ENCODE measurements at regions not wholly inside any gene's neighbourhood (a gene's known extent, or its start where the extent isn't known, plus 50 kb on each side); places are given as distances from the start of the nearest gene placed in this dataset.
"Not testable (repeated sequence)": the region's sequence is repeated elsewhere in the genome, so short reads cannot be mapped to it uniquely, and the experiment has no call there.

DNA sequence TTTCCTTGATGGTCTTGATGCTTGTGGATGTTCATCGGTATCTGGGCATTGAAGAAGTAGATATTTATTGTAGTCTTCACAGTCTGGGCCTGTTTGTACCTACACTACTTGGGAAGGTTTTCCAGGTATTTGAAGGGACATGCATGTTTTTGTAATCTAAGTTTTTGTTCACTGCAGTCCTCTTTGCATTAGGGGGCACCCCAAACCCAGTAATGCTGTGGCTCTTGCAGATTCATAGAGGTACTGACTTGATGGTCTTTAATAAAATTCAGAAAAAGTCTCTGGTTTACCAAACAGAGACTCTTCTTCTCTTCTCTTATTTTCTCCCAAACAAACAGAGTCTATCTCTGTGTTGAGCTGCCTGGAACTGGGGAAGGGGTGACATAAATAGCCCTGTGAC, 150.9 kb upstream of the SLC16A7 start:
- Mint-ChIP-seq H3K4me1 (ENCODE audit: low read depth) (no peaks in the 10 kb centered on the region), H3K27ac (no peak overlapping the region), H3K4me3 (no peak overlapping the region), H3K27me3 (ENCODE audit: low read depth) (no peaks in the 10 kb centered on the region), H3K9me3 (no peaks in the 10 kb centered on the region), H3K36me3 (ENCODE audit: low read depth) (no peaks in the 10 kb centered on the region)
- DNase-seq (ENCODE audit: low spot score): no peak

DNA sequence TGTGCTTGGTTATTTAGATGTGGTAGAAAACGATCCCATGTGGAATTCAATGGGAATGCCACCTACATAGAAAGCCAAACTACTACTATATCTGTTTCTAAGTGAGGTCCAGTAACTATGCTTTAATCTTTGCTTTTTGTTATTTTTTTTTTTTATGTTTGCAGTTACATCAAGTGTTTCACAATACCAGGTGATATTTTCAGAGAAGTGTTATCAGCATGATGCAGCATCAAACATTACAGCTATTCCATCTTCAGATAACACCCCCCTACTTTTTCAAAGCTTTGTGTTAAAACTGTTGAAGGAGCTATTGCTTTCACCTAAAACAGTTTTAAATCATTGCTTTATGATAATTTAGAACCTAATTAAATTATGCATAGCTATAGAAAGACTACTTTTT, 163.8 kb upstream of the SLC16A7 start:
- H3K4me3 Mint-ChIP-seq: no peak overlapping the region
- H3K4me1 Mint-ChIP-seq (ENCODE audit: low read depth): no peaks in the 10 kb centered on the region
- H3K27me3 Mint-ChIP-seq (ENCODE audit: low read depth): no peaks in the 10 kb centered on the region
- no peaks in the 10 kb centered on the region for H3K9me3 Mint-ChIP-seq
- H3K27ac Mint-ChIP-seq: no peak overlapping the region
- no peak for DNase-seq (ENCODE audit: low spot score)
- no peaks in the 10 kb centered on the region for H3K36me3 Mint-ChIP-seq (ENCODE audit: low read depth)

DNA sequence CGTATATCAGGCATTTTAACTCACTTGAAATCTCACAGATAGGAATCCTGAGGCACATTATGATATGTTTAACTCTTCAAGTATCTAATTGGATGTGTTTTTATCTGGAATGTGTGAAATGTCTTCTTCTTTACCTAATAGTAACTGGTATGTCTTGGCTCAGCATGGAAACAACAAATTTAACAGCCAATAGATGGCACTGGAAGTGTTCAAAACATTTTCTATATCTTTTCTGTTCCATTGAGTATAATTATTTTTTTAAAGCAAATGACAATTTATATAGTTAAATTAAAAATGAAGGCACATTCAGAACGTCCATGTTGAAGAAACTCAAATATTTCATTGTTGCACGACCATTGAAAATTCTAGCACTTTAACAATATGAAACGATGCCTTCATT, 164.6 kb upstream of the SLC16A7 start:
- Mint-ChIP-seq H3K4me1 (ENCODE audit: low read depth) (no peaks in the 10 kb centered on the region), H3K9me3 (no peaks in the 10 kb centered on the region), H3K27ac (no peak overlapping the region), H3K36me3 (ENCODE audit: low read depth) (no peaks in the 10 kb centered on the region), H3K27me3 (ENCODE audit: low read depth) (no peaks in the 10 kb centered on the region), H3K4me3 (no peak overlapping the region)
- no peak for DNase-seq (ENCODE audit: low spot score)

DNA sequence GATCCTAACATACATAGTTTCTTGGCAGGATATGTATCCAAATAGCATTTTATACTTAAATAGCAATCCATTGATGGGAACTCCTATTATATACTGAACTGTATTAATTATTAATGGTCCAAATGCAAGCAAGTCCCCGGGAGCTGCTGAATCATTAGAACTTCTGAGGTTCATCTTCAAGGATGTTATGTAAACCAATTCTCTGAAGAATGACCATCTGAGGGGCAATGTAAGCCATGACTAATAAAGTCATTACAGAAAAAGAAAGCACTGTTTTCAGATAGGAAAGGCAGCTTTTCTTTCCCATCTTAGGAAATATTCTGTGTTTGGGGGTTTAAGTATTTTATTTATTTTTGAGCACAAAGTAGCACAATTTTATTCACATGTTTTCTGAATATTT, 166.1 kb upstream of the SLC16A7 start:
- no peaks in the 10 kb centered on the region for H3K4me1 Mint-ChIP-seq (ENCODE audit: low read depth)
- no peaks in the 10 kb centered on the region for H3K9me3 Mint-ChIP-seq
- DNase-seq (ENCODE audit: low spot score): no peak
- no peaks in the 10 kb centered on the region for H3K36me3 Mint-ChIP-seq (ENCODE audit: low read depth)
- no peaks in the 10 kb centered on the region for H3K27me3 Mint-ChIP-seq (ENCODE audit: low read depth)
- H3K27ac Mint-ChIP-seq: no peak overlapping the region
- no peak overlapping the region for H3K4me3 Mint-ChIP-seq

DNA sequence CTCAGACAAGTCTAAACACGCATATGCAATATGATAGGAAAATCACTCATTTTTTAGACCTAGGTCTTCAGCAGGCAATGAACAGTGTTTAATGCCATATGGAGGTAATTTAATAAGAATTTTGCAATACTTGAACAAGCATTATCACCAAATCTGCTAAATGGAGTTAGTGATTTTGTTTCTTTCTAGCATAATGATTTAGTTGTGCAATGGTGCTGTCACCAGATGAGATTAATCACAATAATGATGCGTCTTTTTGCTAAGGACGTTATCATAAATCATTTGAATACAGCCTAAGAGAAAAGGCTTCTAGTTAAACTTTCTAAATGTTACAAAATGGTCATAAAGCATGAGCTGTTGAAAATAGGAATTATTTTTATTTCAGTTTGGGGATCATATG, 170.0 kb upstream of the SLC16A7 start:
- peaks cover 3% of the 10 kb centered on the region for H3K27me3 Mint-ChIP-seq (ENCODE audit: low read depth)
- no peaks in the 10 kb centered on the region for H3K9me3 Mint-ChIP-seq
- no peaks in the 10 kb centered on the region for H3K36me3 Mint-ChIP-seq (ENCODE audit: low read depth)
- no peaks in the 10 kb centered on the region for H3K4me1 Mint-ChIP-seq (ENCODE audit: low read depth)
- DNase-seq (ENCODE audit: low spot score): no peak
- no peak overlapping the region for H3K27ac Mint-ChIP-seq
- H3K4me3 Mint-ChIP-seq: no peak overlapping the region

DNA sequence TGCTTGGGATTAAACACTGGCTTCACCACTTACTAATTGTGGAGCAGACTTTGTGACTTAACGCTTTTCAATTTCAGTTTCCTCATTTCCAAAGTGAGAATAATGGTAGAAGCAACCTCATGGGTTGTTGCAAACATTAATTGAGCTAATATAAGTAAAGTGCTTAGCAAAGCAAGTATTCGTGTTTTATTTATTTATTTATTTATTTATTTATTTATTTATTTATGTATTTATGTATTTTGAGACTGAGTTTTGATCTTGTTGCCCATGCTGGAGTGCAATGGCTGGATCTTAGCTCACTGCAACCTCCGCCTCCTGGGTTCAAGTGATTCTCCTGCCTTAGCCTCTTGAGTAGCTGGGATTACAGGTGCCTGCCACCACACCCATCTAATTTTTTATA, 171.2 kb upstream of the SLC16A7 start:
- H3K4me1 Mint-ChIP-seq (ENCODE audit: low read depth); H3K9me3 Mint-ChIP-seq; H3K27ac Mint-ChIP-seq; DNase-seq (ENCODE audit: low spot score); H3K36me3 Mint-ChIP-seq (ENCODE audit: low read depth); H3K27me3 Mint-ChIP-seq (ENCODE audit: low read depth); H3K4me3 Mint-ChIP-seq: not testable (repeated sequence)

DNA sequence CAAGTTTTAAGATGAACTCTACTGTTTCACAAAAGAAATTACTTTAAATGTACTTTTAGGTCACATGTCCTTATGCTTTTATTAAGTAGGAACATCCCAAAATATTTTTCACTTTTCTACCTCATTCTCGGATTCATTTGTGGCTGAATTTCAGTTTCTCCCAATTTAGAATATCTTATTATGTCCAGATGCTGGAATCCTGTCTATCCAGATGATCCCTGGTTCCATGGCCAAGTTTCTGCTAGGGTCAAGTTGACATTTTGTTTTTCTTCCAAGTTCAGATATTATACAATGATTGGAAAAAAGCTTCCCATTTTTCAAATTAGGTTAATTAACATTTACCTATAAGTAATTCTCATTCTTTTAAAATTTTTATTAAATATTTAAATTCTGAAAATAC, 181.8 kb upstream of the SLC16A7 start:
- no peaks in the 10 kb centered on the region for H3K4me1 Mint-ChIP-seq (ENCODE audit: low read depth)
- H3K27ac Mint-ChIP-seq: no peak overlapping the region
- H3K4me3 Mint-ChIP-seq: no peak overlapping the region
- no peaks in the 10 kb centered on the region for H3K36me3 Mint-ChIP-seq (ENCODE audit: low read depth)
- no peak for DNase-seq (ENCODE audit: low spot score)
- no peaks in the 10 kb centered on the region for H3K9me3 Mint-ChIP-seq
- H3K27me3 Mint-ChIP-seq (ENCODE audit: low read depth): peaks cover 4% of the 10 kb centered on the region

DNA sequence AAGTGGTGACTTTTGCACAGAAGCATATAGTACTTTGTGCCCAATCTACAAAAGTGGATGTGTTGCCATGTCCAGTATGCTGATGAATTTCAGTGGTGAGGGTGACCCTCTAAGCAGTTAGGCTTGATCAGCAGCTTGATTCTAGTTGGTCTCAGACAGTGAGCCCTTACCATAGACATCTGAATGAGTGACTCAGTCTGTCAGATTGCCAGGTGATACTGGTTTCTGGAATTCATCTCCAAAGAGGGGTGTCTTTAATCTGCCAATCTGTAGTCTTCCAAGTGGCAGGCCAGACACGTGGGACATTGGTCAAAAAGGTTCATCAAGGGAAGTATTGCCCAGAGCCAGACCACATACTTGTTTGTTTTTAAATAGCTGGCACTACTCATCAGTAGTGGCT, 187.4 kb upstream of the SLC16A7 start:
- Mint-ChIP-seq H3K27me3 (ENCODE audit: low read depth) (peaks cover 2% of the 10 kb centered on the region), H3K4me1 (ENCODE audit: low read depth) (peaks cover 14% of the 10 kb centered on the region), H3K27ac (no peak overlapping the region), H3K36me3 (ENCODE audit: low read depth) (no peaks in the 10 kb centered on the region), H3K9me3 (no peaks in the 10 kb centered on the region), H3K4me3 (no peak overlapping the region)
- no peak for DNase-seq (ENCODE audit: low spot score)

DNA sequence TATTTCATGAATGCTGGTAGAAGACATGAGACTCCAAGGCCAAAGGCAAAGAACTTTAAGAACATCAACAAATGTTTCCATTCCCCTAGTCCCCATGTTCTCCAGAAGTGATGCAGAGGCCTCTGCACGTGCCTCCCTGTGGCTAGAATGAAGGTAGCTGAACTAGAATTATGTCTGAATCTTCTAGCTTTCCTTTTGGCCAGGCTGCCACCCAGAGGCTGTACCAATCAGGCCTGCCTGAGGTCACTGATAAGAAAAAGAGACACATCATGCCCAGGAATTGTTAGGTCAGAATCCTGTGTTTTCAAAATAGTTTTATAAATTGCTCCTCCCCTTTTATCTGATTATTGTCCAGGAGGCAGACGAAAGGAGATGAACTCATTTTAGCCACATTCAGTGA, 188.0 kb upstream of the SLC16A7 start:
- DNase-seq (ENCODE audit: low spot score): no peak
- Mint-ChIP-seq H3K27me3 (ENCODE audit: low read depth) (peaks cover 2% of the 10 kb centered on the region), H3K4me1 (ENCODE audit: low read depth) (peaks cover 14% of the 10 kb centered on the region), H3K36me3 (ENCODE audit: low read depth) (no peaks in the 10 kb centered on the region), H3K9me3 (no peaks in the 10 kb centered on the region), H3K27ac (no peak overlapping the region), H3K4me3 (no peak overlapping the region)

DNA sequence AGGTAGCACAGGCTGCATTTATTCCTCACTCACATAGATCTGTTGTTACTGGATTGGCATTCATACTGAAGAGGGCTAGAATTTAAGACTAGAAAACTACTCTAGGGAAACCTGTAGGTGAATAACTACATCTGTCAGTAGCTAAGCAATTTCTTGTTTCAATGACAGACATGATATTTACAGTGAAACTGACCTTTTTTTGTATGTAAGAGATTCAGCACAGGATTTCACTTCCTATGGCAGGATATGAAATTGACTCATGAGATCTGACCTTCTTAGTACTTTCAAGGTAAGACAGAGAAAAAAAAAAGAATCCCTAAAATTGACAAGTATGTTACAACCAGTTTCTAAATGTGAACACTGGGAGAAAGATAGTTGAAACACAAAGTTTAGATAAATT, 189.8 kb upstream of the SLC16A7 start:
- H3K27ac Mint-ChIP-seq: peak overlapping the region; percentile 46
- no peaks in the 10 kb centered on the region for H3K36me3 Mint-ChIP-seq (ENCODE audit: low read depth)
- peak overlapping the region; percentile 2 for H3K4me3 Mint-ChIP-seq
- H3K27me3 Mint-ChIP-seq (ENCODE audit: low read depth): peaks cover 2% of the 10 kb centered on the region
- H3K4me1 Mint-ChIP-seq (ENCODE audit: low read depth): peaks cover 14% of the 10 kb centered on the region
- no peak for DNase-seq (ENCODE audit: low spot score)
- no peaks in the 10 kb centered on the region for H3K9me3 Mint-ChIP-seq

DNA sequence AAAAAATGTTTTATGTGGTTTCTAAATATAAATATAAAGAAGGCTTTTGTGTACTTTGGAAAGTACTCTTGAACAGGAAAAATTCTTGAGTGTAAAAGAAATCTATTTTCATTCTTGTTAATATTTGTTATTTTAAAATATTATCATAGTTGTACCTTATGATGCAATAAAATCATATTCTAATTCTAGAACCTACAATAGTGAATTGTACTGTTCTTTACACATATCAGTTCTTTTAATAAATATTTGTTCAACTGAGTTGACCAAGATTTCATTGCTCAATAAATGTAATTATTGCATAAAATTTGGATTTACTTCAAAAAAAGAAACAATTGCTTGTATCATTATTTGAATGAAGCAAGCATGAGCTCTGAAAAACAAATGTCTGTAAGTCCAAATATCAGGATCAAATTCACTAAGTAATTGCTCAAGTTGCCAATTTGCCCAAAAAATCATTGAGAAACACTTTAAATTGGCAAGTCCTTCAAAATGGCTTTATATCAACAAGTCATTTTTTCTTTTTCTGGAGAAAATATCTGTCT, 191.6 kb upstream of the SLC16A7 start:
- no peaks in the 10 kb centered on the region for H3K36me3 Mint-ChIP-seq (ENCODE audit: low read depth)
- H3K9me3 Mint-ChIP-seq: no peaks in the 10 kb centered on the region
- H3K27me3 Mint-ChIP-seq (ENCODE audit: low read depth): peaks cover 2% of the 10 kb centered on the region
- DNase-seq (ENCODE audit: low spot score): no peak
- H3K4me1 Mint-ChIP-seq (ENCODE audit: low read depth): peaks cover 14% of the 10 kb centered on the region
- no peak overlapping the region for H3K27ac Mint-ChIP-seq
- no peak overlapping the region for H3K4me3 Mint-ChIP-seq

DNA sequence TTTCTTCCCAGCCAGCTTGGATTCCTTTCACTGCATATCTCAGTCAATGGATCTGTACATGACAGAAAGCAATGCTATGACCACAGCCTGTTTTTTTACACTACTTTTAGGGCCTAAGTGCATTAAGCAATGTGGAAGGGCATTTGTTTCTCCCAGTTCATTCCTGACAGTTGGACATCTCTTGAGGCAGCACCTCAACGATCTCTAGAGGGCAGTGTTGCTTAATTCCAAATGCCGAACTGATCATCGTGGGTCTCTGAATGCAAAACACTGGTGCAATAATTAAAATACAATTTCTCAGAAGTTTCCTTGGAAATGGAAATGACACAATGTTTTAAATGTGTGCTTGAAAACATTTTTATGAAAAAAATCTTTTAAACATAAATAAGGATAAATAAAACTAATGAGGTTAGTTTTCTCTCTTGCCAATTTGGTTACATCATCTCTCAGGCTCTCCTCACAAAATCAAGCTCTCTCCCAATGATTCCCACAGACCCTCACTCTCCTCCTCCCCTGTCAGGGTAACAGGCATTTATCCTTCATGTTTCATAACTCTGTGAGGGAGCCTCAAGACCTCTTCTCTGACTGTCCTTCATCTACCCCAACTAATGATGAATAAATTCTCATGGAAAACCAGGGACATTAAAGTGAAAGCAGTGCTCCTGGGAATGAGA, 192.4 kb upstream of the SLC16A7 start:
- peaks cover 4% of the 10 kb centered on the region for H3K27me3 Mint-ChIP-seq (ENCODE audit: low read depth)
- no peak overlapping the region for H3K4me3 Mint-ChIP-seq
- no peaks in the 10 kb centered on the region for H3K9me3 Mint-ChIP-seq
- peaks cover 14% of the 10 kb centered on the region for H3K4me1 Mint-ChIP-seq (ENCODE audit: low read depth)
- peak; percentile 14 for DNase-seq (ENCODE audit: low spot score)
- no peak overlapping the region for H3K27ac Mint-ChIP-seq
- no peaks in the 10 kb centered on the region for H3K36me3 Mint-ChIP-seq (ENCODE audit: low read depth)

DNA sequence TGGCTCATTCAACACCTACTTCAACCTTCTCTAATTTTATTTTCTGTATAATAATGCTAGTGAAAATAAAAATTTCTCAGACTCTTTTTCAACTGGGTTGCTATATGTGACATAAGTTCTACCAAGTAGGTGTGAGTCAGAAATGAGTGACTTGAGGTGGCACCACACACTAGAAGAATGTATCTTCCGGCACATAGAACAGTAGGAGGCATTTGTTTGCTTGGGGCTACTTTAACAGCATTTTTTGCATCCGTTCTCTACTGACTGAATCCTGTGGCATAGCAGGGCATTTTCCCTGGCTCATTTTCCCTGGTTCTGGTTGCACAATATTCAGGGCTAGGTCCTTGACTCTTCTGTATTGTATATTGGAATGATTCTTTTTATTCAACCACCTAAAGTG, 194.0 kb upstream of the SLC16A7 start:
- Mint-ChIP-seq H3K4me3 (no peak overlapping the region), H3K27ac (no peak overlapping the region), H3K36me3 (ENCODE audit: low read depth) (no peaks in the 10 kb centered on the region), H3K27me3 (ENCODE audit: low read depth) (peaks cover 5% of the 10 kb centered on the region), H3K9me3 (no peaks in the 10 kb centered on the region), H3K4me1 (ENCODE audit: low read depth) (peaks cover 12% of the 10 kb centered on the region)
- no peak for DNase-seq (ENCODE audit: low spot score)

DNA sequence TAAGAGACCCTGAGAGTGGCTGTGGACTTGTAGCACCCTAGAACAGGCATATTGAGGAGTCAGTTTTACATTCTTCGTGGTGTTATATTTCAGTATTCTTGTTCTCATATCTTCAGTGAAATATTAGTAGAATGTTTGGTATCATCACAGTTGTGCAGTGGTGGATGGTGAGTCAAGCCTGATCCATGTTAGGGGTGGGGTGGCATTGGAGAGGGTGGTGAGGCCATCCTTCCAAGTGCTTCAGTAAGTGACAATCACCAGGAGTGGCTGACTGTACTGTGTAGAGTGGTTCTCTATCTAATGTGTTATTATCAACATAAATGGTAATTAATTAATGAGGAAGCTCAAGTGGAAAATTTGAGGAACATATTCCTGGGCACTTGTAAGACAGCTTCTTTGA, 197.7 kb upstream of the SLC16A7 start:
- Mint-ChIP-seq H3K36me3 (ENCODE audit: low read depth) (no peaks in the 10 kb centered on the region), H3K9me3 (no peaks in the 10 kb centered on the region), H3K4me1 (ENCODE audit: low read depth) (no peaks in the 10 kb centered on the region), H3K4me3 (no peak overlapping the region), H3K27me3 (ENCODE audit: low read depth) (peaks cover 13% of the 10 kb centered on the region), H3K27ac (no peak overlapping the region)
- DNase-seq (ENCODE audit: low spot score): no peak

DNA sequence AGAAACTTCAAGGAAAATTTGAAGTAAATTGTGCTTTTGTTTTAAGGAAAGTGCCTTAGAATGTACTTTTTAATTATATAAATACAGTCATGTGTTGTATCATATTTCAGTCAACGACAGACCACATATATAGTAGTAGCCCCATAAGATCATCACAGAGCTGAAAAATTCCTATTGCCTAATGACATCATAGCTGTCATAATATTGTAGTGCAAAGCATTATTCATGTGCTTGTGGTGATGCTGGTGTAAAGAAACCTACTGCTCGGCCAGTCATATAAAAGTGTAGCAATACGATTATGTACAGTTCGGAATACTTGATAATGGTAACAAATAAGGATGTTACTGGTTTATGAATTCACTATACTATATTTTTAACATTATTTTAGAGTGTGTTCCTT, 198.9 kb upstream of the SLC16A7 start:
- Mint-ChIP-seq H3K9me3 (no peaks in the 10 kb centered on the region), H3K4me1 (ENCODE audit: low read depth) (no peaks in the 10 kb centered on the region), H3K27me3 (ENCODE audit: low read depth) (peaks cover 20% of the 10 kb centered on the region), H3K36me3 (ENCODE audit: low read depth) (no peaks in the 10 kb centered on the region), H3K4me3 (no peak overlapping the region), H3K27ac (no peak overlapping the region)
- DNase-seq (ENCODE audit: low spot score): no peak

All from T-helper 2 cell treated with Interferon-gamma antibody and Interleukin-4, amounts not matched to agents 5 μg/mL and 100 μg/mL, for 36 hours (primary cell).